ENCODE measurements at regions not wholly inside any gene's neighbourhood (a gene's known extent, or its start where the extent isn't known, plus 50 kb on each side); places are given as distances from the start of the nearest gene placed in this dataset.

GRCh38 chr18:77811503-77811902 lies 561.9 kb downstream of the GALR1 start:
- FAIRE-seq: no peak
- DNase-seq (ENCODE audit: insufficient read length, low spot score): no peak

GRCh38 chr18:77815666-77816338 lies 566.2 kb downstream of the GALR1 start:
- DNase-seq (ENCODE audit: insufficient read length, low spot score) (no peak), FAIRE-seq (no peak)

- DNase-seq (ENCODE audit: insufficient read length, low spot score) (no peak), FAIRE-seq (no peak)
These were observed 568.7 kb downstream of the GALR1 start for GRCh38 chr18:77818328-77818727.

- no peak for DNase-seq (ENCODE audit: insufficient read length, low spot score)
- FAIRE-seq: no peak
These were observed 570.8 kb downstream of the GALR1 start for GRCh38 chr18:77820472-77820871.

- no peak for FAIRE-seq
- no peak for DNase-seq (ENCODE audit: insufficient read length, low spot score)
These were observed 572.2 kb downstream of the GALR1 start for GRCh38 chr18:77821892-77822291.

GRCh38 chr18:77822632-77823031 lies 573.0 kb downstream of the GALR1 start:
- DNase-seq (ENCODE audit: insufficient read length, low spot score) (no peak), FAIRE-seq (no peak)

- DNase-seq (ENCODE audit: insufficient read length, low spot score) (no peak), FAIRE-seq (no peak)
These were observed 584.2 kb downstream of the GALR1 start for GRCh38 chr18:77833807-77834206.

GRCh38 chr18:77851802-77852201 lies 602.2 kb downstream of the GALR1 start:
- no peak for DNase-seq (ENCODE audit: insufficient read length, low spot score)
- no peak for FAIRE-seq

GRCh38 chr18:77853859-77854258 lies 604.2 kb downstream of the GALR1 start:
- no peak for FAIRE-seq

GRCh38 chr18:77857678-77858655 lies 608.3 kb downstream of the GALR1 start:
- no peak for FAIRE-seq

More at GRCh38 chr18:77853859-77854258, 604.2 kb downstream of the GALR1 start:
- DNase-seq (ENCODE audit: insufficient read length, low spot score): no peak

GRCh38 chr18:77859634-77860033 lies 610.0 kb downstream of the GALR1 start:
- FAIRE-seq: no peak

More at GRCh38 chr18:77857678-77858655, 608.3 kb downstream of the GALR1 start:
- DNase-seq (ENCODE audit: insufficient read length, low spot score): no peak

GRCh38 chr18:77862066-77862757 lies 612.6 kb downstream of the GALR1 start:
- FAIRE-seq (no peak), DNase-seq (ENCODE audit: insufficient read length, low spot score) (no peak)

More at GRCh38 chr18:77859634-77860033, 610.0 kb downstream of the GALR1 start:
- DNase-seq (ENCODE audit: insufficient read length, low spot score): no peak

- no peak for DNase-seq (ENCODE audit: insufficient read length, low spot score)
- no peak for FAIRE-seq
These were observed 616.2 kb downstream of the GALR1 start for GRCh38 chr18:77865853-77866252.

- no peak for FAIRE-seq
- no peak for DNase-seq (ENCODE audit: insufficient read length, low spot score)
These were observed 616.7 kb downstream of the GALR1 start for GRCh38 chr18:77866351-77866750.

GRCh38 chr18:77870199-77870598 lies 620.6 kb downstream of the GALR1 start:
- no peak for FAIRE-seq
- no peak for DNase-seq (ENCODE audit: insufficient read length, low spot score)

GRCh38 chr18:77870894-77871293 lies 621.2 kb downstream of the GALR1 start:
- FAIRE-seq: no peak
- DNase-seq (ENCODE audit: insufficient read length, low spot score): no peak

GRCh38 chr18:77872166-77872565 lies 622.5 kb downstream of the GALR1 start:
- DNase-seq (ENCODE audit: insufficient read length, low spot score): no peak
- no peak for FAIRE-seq

GRCh38 chr18:77876319-77876865 lies 626.7 kb downstream of the GALR1 start:
- FAIRE-seq (no peak), DNase-seq (ENCODE audit: insufficient read length, low spot score) (no peak)

GRCh38 chr18:77879829-77880228 lies 630.2 kb downstream of the GALR1 start:
- FAIRE-seq (no peak), DNase-seq (ENCODE audit: insufficient read length, low spot score) (no peak)

GRCh38 chr18:77884454-77884853 lies 634.8 kb downstream of the GALR1 start:
- DNase-seq (ENCODE audit: insufficient read length, low spot score): no peak
- no peak for FAIRE-seq

- FAIRE-seq (no peak), DNase-seq (ENCODE audit: insufficient read length, low spot score) (no peak)
These were observed 644.4 kb downstream of the GALR1 start for GRCh38 chr18:77894060-77894459.

All from HTR-8/SVneo (cell line).